ENCODE measurements at regions not wholly inside any gene's neighbourhood (a gene's known extent, or its start where the extent isn't known, plus 50 kb on each side); places are given as distances from the start of the nearest gene placed in this dataset.
A peak's percentile ranks its signal among the peaks of the same experiment; 100 is the strongest.

DNA sequence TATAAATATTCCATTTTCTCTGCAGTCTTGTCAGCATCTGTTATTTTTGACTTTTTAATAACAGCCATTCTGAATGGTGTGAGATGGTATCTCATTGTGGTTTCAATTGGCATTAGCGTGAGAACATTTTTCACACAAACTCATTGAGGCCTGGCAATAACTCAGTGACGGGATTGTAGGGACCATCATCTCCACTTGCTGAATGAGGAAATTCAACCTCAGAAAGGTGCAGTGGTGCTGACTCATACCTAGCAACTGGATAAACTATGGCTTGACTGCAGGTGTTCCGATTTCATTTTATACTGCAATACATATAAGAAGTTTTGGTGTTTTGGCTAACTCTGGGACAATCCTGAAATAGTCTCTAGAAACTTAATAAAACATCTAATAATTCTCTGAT, 88.3 kb upstream of the DDIT4L start:
- no peak for DNase-seq (ENCODE audit: insufficient read length)
- peak; percentile 66 for FAIRE-seq
- TF ChIP-seq POLR2AphosphoS5 (IDR thresholded peaks at IDR 0.05; ENCODE audit: low read depth, low read length) (no peak), TAF1 (IDR thresholded peaks at IDR 0.05; ENCODE audit: borderline replicate concordance, low read depth, low read length) (no peak), POLR2A (IDR thresholded peaks at IDR 0.05; ENCODE audit: low read depth, low read length) (no peak)

DNA sequence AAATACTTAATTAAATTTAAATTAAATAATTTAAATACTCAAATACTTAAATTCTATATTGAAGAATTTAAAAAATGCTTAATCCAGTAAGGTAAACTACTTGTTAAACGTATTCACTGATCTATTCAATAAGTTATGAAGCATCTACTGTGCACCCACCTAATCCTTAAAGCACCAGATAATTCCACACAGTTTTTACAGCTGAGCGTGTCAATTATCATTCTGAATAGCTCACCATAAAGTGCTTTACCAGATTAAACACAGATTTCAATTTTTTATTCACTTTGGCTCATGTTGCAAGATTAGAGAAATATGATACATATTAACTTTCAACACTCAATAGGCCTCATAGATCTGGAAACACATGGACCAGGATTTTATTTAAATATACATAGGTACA, 79.2 kb upstream of the DDIT4L start:
- FAIRE-seq (no peak), DNase-seq (ENCODE audit: insufficient read length) (no peak)
- TF ChIP-seq TAF1 (IDR thresholded peaks at IDR 0.05; ENCODE audit: borderline replicate concordance, low read depth, low read length) (no peak), POLR2AphosphoS5 (IDR thresholded peaks at IDR 0.05; ENCODE audit: low read depth, low read length) (no peak), POLR2A (IDR thresholded peaks at IDR 0.05; ENCODE audit: low read depth, low read length) (no peak)

DNA sequence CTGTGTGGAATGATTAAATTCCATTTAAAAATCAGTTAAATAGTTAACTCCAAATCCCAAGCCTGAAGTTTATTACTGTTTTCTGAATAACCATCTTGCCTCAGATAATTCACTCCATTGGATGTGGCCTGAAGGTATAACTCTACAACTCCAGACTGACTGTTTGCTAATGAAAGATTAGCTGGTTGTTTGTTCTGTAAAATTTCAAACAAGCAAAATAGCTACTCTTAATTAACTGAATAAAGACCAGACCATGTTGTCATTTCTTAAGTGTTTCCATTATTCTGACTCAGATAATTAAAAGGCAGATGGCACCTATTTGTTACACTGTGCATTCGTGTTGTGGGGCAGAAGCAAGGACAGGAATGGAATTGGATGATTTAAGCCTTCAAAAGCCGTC, 78.5 kb upstream of the DDIT4L start:
- DNase-seq (ENCODE audit: insufficient read length) (no peak), FAIRE-seq (no peak)

DNA sequence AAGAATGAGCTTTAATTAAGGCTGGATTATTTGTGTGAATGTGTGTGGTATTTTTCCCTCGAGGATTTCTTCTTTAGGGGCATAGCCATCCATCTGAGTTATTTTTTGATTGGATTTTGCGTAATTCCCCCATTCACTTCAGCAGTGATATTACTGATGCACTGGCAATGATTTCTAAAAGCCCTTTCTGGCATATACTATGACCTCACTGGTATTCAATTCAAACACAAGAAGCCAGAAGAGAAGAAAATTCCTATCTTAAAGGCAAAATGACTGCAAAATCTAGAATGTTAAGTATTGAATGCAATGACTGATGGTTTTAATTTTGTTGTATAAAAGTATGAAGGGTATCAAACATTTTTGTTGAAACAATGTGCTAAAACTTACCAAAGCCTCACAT, 71.1 kb upstream of the DDIT4L start:
- DNase-seq (ENCODE audit: insufficient read length) (no peak), FAIRE-seq (no peak)
- TF ChIP-seq POLR2A (IDR thresholded peaks at IDR 0.05; ENCODE audit: low read depth, low read length) (no peak), TAF1 (IDR thresholded peaks at IDR 0.05; ENCODE audit: borderline replicate concordance, low read depth, low read length) (no peak), POLR2AphosphoS5 (IDR thresholded peaks at IDR 0.05; ENCODE audit: low read depth, low read length) (no peak)

More for the DNA sequence above, 78.5 kb upstream of the DDIT4L start:
- TF ChIP-seq POLR2AphosphoS5 (IDR thresholded peaks at IDR 0.05; ENCODE audit: low read depth, low read length) (no peak), POLR2A (IDR thresholded peaks at IDR 0.05; ENCODE audit: low read depth, low read length) (no peak), TAF1 (IDR thresholded peaks at IDR 0.05; ENCODE audit: borderline replicate concordance, low read depth, low read length) (no peak)

DNA sequence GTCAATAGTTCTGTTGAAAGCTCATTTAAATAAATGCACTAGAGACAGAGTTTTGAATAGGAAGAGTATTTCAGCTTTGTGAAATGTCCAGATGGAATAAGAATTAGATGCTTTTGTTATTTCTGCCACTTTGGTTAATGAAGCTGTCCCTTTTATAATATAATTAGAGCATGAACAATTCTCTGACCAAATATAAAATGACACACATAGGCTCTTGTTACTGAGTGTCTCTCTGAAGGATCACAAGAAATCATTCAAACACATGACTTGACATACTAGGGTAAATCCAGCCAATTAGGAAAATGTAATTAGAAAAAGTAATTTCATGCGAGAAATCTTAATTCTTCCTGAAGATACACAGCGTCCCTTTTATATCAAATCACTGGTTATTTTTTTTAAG, 68.4 kb upstream of the DDIT4L start:
- TF ChIP-seq POLR2AphosphoS5 (IDR thresholded peaks at IDR 0.05; ENCODE audit: low read depth, low read length) (no peak), TAF1 (IDR thresholded peaks at IDR 0.05; ENCODE audit: borderline replicate concordance, low read depth, low read length) (no peak), POLR2A (IDR thresholded peaks at IDR 0.05; ENCODE audit: low read depth, low read length) (no peak)
- DNase-seq (ENCODE audit: insufficient read length): no peak
- no peak for FAIRE-seq

DNA sequence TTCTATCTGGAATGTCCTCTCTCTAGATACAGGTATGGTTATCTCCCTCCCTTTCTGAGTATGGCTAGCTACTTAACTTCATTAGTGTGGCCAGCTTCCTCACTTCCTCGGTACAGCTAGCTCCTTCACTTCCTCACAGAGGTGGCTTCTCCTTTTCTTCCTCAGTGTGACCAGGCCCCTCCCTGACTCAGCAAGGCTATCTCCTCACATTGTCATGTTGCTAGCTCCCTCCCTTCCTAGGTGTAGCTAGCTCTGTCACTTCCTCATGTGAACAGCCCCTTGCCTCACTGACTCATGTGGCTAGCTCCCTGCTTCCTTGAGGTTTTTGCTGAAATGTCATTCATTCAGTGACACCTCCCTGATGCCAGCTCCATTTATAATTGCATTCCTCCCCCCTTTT, 67.3 kb upstream of the DDIT4L start:
- TF ChIP-seq TAF1 (IDR thresholded peaks at IDR 0.05; ENCODE audit: borderline replicate concordance, low read depth, low read length) (no peak), POLR2A (IDR thresholded peaks at IDR 0.05; ENCODE audit: low read depth, low read length) (no peak), POLR2AphosphoS5 (IDR thresholded peaks at IDR 0.05; ENCODE audit: low read depth, low read length) (no peak)
- FAIRE-seq (no peak), DNase-seq (ENCODE audit: insufficient read length) (no peak)

DNA sequence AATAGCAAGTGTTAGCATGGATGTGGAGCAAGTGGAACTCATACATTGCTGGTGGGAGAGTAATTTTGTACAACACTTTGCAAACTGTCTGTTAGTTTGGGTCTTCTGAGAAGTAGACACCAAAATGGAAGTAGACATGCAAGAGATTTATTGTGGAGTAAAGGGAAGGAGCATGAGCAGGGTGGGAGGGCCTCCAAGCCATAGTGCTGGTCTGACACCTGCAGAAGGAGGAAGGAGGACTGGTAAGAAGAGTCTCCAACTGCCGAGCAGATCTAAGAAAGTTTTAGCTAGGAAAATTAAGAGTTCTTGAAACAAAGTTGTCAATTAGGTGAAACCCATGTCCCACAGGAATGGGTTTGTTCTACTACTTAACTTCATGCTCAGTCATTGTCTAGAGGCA, 64.0 kb upstream of the DDIT4L start:
- no peak for TF ChIP-seq TAF1 (IDR thresholded peaks at IDR 0.05; ENCODE audit: borderline replicate concordance, low read depth, low read length)
- TF ChIP-seq POLR2A (IDR thresholded peaks at IDR 0.05; ENCODE audit: low read depth, low read length): no peak
- no peak for TF ChIP-seq POLR2AphosphoS5 (IDR thresholded peaks at IDR 0.05; ENCODE audit: low read depth, low read length)
- FAIRE-seq (no peak), DNase-seq (ENCODE audit: insufficient read length) (no peak)

DNA sequence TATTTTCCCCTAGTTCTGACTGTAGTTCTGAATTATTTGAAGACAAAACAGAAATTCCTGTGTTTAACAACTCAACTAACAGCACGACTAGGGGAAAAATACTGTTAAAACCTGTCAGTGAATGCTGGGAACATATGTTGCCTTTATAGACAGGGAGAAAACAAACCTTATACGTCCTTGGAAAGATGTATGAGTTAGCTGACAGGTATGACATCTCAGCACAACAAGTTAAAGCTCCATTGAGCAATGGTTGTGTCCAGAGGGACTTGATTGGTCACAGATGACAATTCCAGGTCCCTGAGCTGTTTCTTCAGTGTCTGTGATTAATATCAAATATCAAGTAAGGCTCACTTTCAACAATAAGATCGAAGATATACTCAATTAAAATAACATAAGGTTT, 58.2 kb upstream of the DDIT4L start:
- DNase-seq (ENCODE audit: insufficient read length) (no peak), FAIRE-seq (no peak)
- TF ChIP-seq TAF1 (IDR thresholded peaks at IDR 0.05; ENCODE audit: borderline replicate concordance, low read depth, low read length) (no peak), POLR2A (IDR thresholded peaks at IDR 0.05; ENCODE audit: low read depth, low read length) (no peak), POLR2AphosphoS5 (IDR thresholded peaks at IDR 0.05; ENCODE audit: low read depth, low read length) (no peak)

DNA sequence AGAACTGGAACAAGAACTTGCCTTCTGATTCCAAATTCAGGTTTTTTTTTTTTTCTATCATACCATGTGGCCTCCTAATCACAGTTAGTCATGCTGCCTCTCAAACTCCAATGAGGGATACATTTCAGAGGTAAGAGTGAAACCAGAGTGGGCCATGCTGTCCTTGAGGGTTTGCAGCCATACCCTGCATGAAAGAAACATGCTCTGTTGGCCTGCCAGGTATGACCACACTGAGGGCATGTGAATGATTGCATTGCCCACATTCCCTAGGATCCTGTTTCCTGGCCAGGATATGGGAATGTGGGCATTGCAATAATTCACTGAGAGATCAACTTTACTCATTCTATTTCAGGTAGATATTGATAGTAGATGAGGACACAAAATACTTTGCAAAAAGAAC, 56.4 kb upstream of the DDIT4L start:
- TF ChIP-seq POLR2AphosphoS5 (IDR thresholded peaks at IDR 0.05; ENCODE audit: low read depth, low read length) (no peak), POLR2A (IDR thresholded peaks at IDR 0.05; ENCODE audit: low read depth, low read length) (no peak), TAF1 (IDR thresholded peaks at IDR 0.05; ENCODE audit: borderline replicate concordance, low read depth, low read length) (no peak)
- FAIRE-seq: no peak
- DNase-seq (ENCODE audit: insufficient read length): no peak

DNA sequence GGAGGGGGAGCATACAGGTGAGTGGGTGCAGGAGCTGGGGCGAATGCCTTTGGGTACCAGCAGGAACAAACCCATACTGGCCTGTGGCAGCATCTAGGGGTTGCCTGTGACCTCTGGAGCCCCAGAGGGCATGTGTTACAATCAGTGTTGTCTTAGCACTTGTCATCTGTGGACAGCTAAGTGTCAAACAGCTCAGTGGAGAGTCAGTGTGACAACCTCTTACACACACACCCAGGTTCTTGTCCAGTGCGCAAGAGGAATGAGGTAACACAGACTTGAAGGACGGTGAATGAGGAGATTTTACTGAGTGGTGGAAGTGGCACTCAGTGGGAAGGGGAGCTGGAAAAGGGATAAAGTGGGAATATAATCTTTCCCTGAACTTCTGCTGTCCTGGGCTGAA, 54.1 kb upstream of the DDIT4L start:
- no peak for FAIRE-seq
- no peak for DNase-seq (ENCODE audit: insufficient read length)
- TF ChIP-seq TAF1 (IDR thresholded peaks at IDR 0.05; ENCODE audit: borderline replicate concordance, low read depth, low read length) (no peak), POLR2A (IDR thresholded peaks at IDR 0.05; ENCODE audit: low read depth, low read length) (no peak), POLR2AphosphoS5 (IDR thresholded peaks at IDR 0.05; ENCODE audit: low read depth, low read length) (no peak)

Data from GM12892 (cell line).